Sigmoid colon (tissue), 6 donors: ENCODE measurements at regions not wholly inside any gene's neighbourhood (a gene's known extent, or its start where the extent isn't known, plus 50 kb on each side); places are given as distances from the start of the nearest gene placed in this dataset.
A peak's percentile ranks its signal among the peaks of the same experiment; 100 is the strongest.

Experiments
- DNase-seq: peaks from one replicate; pipeline ENCODE4 v3.0.0-alpha.2; 2019
- H3K27ac ChIP-seq, 4 donors: fragments of 200-600 bp; sonication (generic); one replicate each; pipeline ENCODE4 v1.5.1; 2016 to 2019; ENCODE audit warnings: mild to moderate bottlenecking in 1 of 4
- H3K27me3 ChIP-seq, 3 donors: fragments of 200-600 bp; sonication (generic); one replicate each; pipeline ENCODE4 v1.5.1; 2019; ENCODE audit warnings: mild to moderate bottlenecking in 1 of 3
- H3K36me3 ChIP-seq, 4 donors: fragments of 200-600 bp; sonication (generic); one replicate each; pipeline ENCODE4 v1.5.1; 2016 to 2019
- H3K4me1 ChIP-seq, 4 donors: fragments of 200-600 bp; sonication (generic); one replicate each; pipeline ENCODE4 v1.5.1; 2017 to 2019
- H3K4me3 ChIP-seq, 4 donors: fragments of 200-600 bp; sonication (generic); one replicate each; pipeline ENCODE4 v1.5.1; 2017 to 2019; ENCODE audit warnings: mild to moderate bottlenecking in 2 of 4, moderate library complexity in 1 of 4
- H3K9me3 ChIP-seq, 4 donors: fragments of 200-600 bp in 3 of 4; sonication (generic) in 3 of 4; one replicate each; pipeline versions ENCODE4 v1.5.1 to v1.6.1; 2013 to 2019
- EP300 ChIP-seq, 4 donors: sonication (generic); formaldehyde crosslinking; IDR thresholded peaks; one replicate each; pipeline ENCODE4 v1.6.1; 2017; ENCODE audit warnings: antibody characterized with exemption in 4 of 4
- POLR2A ChIP-seq, 2 donors: fragments of 450-650 bp; IDR thresholded peaks; one replicate each; pipeline ENCODE4 v1.6.1; 2016; ENCODE audit warnings: antibody characterized with exemption in 2 of 2, mild to moderate bottlenecking in 2 of 2, moderate library complexity in 2 of 2
- POLR2AphosphoS5 ChIP-seq, 4 donors: sonication (generic); formaldehyde crosslinking; IDR thresholded peaks; one replicate each; pipeline ENCODE4 v1.6.1; 2017; ENCODE audit warnings: antibody characterized with exemption in 4 of 4
- WGBS, 2 donors: extraction: QIAGEN DNeasy Blood & Tissue Kit; methylation state at CpG; one replicate each; pipeline ENCODE4 v1.1.7; 2013; 5-methylcytosine and 5-hydroxymethylcytosine counted together
- intact Hi-C: fragments of 100-400 bp; cut with DNase I; formaldehyde crosslinking; loops from one replicate; pipeline ENCODE4 v1.15.1; 2023
- TF ChIP-seq, protein P1 (sequence below), 4 experiments: fragments of 450-650 bp in 3 of 4; fragments of 200-600 bp in 1 of 4; IDR thresholded peaks; one replicate each; pipeline ENCODE4 v1.5.1; 2016 to 2019; ENCODE audit warnings: antibody characterized with exemption in 4 of 4, mild to moderate bottlenecking in 3 of 4, moderate library complexity in 2 of 4
- donor health status: healthy with polysubstance abuse.
- donor health status: healthy.

DNA sequence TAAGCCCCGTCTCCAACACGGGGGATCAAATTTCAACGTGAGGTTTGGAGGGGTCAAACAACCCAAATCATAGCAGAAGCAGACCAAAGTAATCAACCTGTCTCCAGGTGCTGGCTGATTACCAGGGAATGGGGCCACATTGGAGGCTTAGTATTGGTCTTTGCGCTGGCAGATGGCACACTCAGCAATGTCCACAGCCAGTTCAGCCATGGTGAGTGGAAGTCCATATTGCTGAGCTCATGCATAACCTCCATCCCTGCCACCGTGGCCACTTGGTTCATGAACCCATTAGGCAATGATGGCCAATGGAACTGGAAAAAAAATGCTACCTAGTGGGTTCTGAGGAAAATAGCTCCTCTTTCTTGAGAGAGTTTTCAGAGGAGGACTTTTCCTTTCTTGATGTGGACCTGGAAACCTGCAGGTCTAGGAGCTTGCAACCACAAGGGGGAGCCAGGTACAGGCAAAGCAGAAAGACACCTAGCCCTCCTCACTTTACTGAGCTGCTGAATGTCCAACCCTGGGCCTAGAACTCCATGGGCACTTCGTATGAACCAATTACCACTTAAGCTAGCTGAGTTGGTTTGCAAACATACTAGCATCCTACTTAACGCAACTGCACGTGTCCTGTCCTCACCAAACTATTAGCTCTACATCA lies 128.0 kb upstream of the GYPC start:
- intact Hi-C loops, result loop anchor here (1.0 kb wide), 1 partner anchor 249 kb away; no protein-coding TSS in a partner anchor
- no peak for TF ChIP-seq EP300 (IDR thresholded peaks at IDR 0.05)
- no peak for TF ChIP-seq POLR2AphosphoS5 (IDR thresholded peaks at IDR 0.05)
- TF ChIP-seq, protein P1, sequence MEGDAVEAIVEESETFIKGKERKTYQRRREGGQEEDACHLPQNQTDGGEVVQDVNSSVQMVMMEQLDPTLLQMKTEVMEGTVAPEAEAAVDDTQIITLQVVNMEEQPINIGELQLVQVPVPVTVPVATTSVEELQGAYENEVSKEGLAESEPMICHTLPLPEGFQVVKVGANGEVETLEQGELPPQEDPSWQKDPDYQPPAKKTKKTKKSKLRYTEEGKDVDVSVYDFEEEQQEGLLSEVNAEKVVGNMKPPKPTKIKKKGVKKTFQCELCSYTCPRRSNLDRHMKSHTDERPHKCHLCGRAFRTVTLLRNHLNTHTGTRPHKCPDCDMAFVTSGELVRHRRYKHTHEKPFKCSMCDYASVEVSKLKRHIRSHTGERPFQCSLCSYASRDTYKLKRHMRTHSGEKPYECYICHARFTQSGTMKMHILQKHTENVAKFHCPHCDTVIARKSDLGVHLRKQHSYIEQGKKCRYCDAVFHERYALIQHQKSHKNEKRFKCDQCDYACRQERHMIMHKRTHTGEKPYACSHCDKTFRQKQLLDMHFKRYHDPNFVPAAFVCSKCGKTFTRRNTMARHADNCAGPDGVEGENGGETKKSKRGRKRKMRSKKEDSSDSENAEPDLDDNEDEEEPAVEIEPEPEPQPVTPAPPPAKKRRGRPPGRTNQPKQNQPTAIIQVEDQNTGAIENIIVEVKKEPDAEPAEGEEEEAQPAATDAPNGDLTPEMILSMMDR (IDR thresholded peaks at IDR 0.05), result peak in 3 of 4 experiments; percentile 19 to 45 (median 30)
- no peaks in the 10 kb centered on the region for H3K27me3 ChIP-seq
- H3K36me3 ChIP-seq, result no peaks in the 10 kb centered on the region
- H3K4me1 ChIP-seq, result no peaks in the 10 kb centered on the region
- 67 to 78% methylated on average over 8 of the region's 8 CpGs for WGBS, 2 donors
- no peak overlapping the region for H3K4me3 ChIP-seq
- no peaks in the 10 kb centered on the region for H3K9me3 ChIP-seq
- DNase-seq, result peak; percentile 74
- H3K27ac ChIP-seq, result no peak overlapping the region

DNA sequence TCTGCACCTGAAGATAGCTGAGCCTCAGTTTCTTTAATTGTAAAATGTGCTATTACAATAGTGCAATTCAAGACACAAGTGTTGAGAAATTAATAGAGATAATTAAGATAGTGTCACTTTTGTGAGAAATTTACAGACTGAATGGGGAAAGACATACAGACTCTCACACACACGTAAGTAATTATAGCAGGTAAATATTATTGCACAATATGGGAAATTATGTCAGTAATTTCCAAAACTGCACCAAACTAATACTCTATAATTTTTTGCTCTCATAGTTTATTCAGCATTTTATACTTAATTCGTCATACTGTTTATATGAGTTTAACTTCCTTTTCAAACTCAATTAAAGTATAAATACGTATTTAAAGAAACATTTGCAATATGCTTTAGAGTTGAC lies 124.9 kb upstream of the GYPC start:
- Histone ChIP-seq H3K4me3 (no peak overlapping the region), H3K27ac (no peak overlapping the region), H3K36me3 (no peaks in the 10 kb centered on the region), H3K9me3 (no peaks in the 10 kb centered on the region), H3K4me1 (no peaks in the 10 kb centered on the region), H3K27me3 (no peaks in the 10 kb centered on the region)
- DNase-seq, result no peak
- 77 to 85% methylated on average over 3 of the region's 3 CpGs for WGBS, 2 donors
- intact Hi-C loops, result no loop called here
- TF ChIP-seq POLR2AphosphoS5 (IDR thresholded peaks at IDR 0.05), result no peak
- TF ChIP-seq POLR2A (IDR thresholded peaks at IDR 0.05), result no peak
- TF ChIP-seq, protein P1 (IDR thresholded peaks at IDR 0.05), result no peak
- TF ChIP-seq EP300 (IDR thresholded peaks at IDR 0.05), result no peak

DNA sequence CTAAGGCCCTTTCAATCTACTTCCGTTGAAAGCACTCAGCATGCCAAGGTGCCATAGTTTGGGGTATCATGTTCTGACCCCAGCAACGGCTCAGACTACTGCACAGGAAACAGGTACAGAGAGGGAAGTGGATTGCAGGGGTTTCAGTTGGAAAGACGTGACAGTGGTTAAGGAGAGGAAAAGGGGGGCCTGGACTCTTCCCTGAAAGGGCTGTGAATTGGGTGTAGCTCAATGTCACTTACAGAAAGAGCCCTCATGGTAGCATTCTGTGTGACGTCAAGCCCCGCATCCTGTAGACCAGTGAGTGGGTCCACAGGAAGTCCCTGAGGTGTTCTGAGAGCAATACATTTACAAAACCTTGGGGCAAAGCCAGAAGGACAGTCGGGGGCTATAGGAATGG lies 121.5 kb upstream of the GYPC start:
- Histone ChIP-seq H3K36me3 (no peaks in the 10 kb centered on the region), H3K27ac (no peak overlapping the region), H3K4me3 (no peak overlapping the region), H3K27me3 (no peaks in the 10 kb centered on the region), H3K9me3 (no peaks in the 10 kb centered on the region), H3K4me1 (no peaks in the 10 kb centered on the region)
- DNase-seq, result no peak
- intact Hi-C loops, result no loop called here
- TF ChIP-seq POLR2AphosphoS5 (IDR thresholded peaks at IDR 0.05) (no peak), EP300 (IDR thresholded peaks at IDR 0.05) (no peak), POLR2A (IDR thresholded peaks at IDR 0.05) (no peak)
- TF ChIP-seq, protein P1 (IDR thresholded peaks at IDR 0.05), result no peak
- WGBS, 2 donors, result 48 to 65% methylated on average over 6 of the region's 6 CpGs

DNA sequence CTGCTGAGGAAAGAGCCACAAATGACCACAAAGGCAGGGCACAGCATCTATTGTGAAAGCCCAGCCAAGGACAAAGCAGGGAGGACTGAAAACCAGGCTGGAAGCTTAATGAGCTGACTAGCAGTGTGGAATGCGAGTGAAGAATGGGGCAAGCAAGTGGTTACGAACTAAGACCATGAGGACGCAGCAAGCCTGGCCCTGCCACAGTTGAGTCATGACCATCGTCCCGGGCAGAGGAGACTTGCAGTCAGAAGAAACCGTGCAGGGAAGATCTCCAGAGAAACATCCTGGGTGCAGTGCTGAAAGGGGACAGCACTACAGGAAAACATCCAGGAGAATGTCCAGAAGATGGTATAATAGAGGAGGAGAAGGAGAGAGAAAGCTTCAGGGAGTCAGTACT lies 120.5 kb upstream of the GYPC start:
- Histone ChIP-seq H3K9me3 (no peaks in the 10 kb centered on the region), H3K4me1 (no peaks in the 10 kb centered on the region), H3K27me3 (no peaks in the 10 kb centered on the region), H3K4me3 (no peak overlapping the region), H3K36me3 (no peaks in the 10 kb centered on the region), H3K27ac (no peak overlapping the region)
- intact Hi-C loops, result no loop called here
- TF ChIP-seq POLR2A (IDR thresholded peaks at IDR 0.05) (no peak), POLR2AphosphoS5 (IDR thresholded peaks at IDR 0.05) (no peak), EP300 (IDR thresholded peaks at IDR 0.05) (no peak)
- TF ChIP-seq, protein P1 (IDR thresholded peaks at IDR 0.05), result no peak
- DNase-seq, result no peak
- WGBS, 2 donors, result 90 to 92% methylated on average over 6 of the region's 6 CpGs
